HEK293 (cell line): ENCODE measurements at regions not wholly inside any gene's neighbourhood (a gene's known extent, or its start where the extent isn't known, plus 50 kb on each side); places are given as distances from the start of the nearest gene placed in this dataset.

Experiments
- ATF2 ChIP-seq: fragments of 450-650 bp; formaldehyde crosslinking; IDR thresholded peaks from 2 replicates; pipeline ENCODE4 v1.5.1; 2016; ENCODE audit warnings: missing biosample characterization, missing genetic modification characterization, low read depth
- CTCF ChIP-seq: fragments of 450-650 bp; formaldehyde crosslinking; IDR thresholded peaks from 2 replicates; pipeline ENCODE4 v1.5.1; 2016; ENCODE audit warnings: missing biosample characterization, missing genetic modification characterization
- SP2 ChIP-seq: fragments of 450-650 bp; formaldehyde crosslinking; IDR thresholded peaks from 2 replicates; pipeline ENCODE4 v1.5.1; 2016; ENCODE audit warnings: missing biosample characterization, missing genetic modification characterization
- SP3 ChIP-seq: fragments of 450-650 bp; formaldehyde crosslinking; IDR thresholded peaks from 2 replicates; pipeline ENCODE4 v1.5.1; 2016; ENCODE audit warnings: missing biosample characterization, missing genetic modification characterization
- ZBTB20 ChIP-seq: fragments of 450-650 bp; formaldehyde crosslinking; IDR thresholded peaks from 2 replicates; pipeline ENCODE4 v1.5.1; 2016; ENCODE audit warnings: missing biosample characterization, missing genetic modification characterization
- ZBTB21 ChIP-seq: fragments of 450-650 bp; formaldehyde crosslinking; IDR thresholded peaks from 2 replicates; pipeline ENCODE4 v1.5.1; 2017; ENCODE audit warnings: missing biosample characterization, missing genetic modification characterization
- ZNF16 ChIP-seq: fragments of 450-650 bp; formaldehyde crosslinking; IDR thresholded peaks from 2 replicates; pipeline ENCODE4 v1.5.1; 2016; ENCODE audit warnings: low read depth, missing biosample characterization, missing genetic modification characterization
- ZNF24 ChIP-seq: fragments of 450-650 bp; formaldehyde crosslinking; IDR thresholded peaks from 2 replicates; pipeline ENCODE4 v1.5.1; 2016; ENCODE audit warnings: missing biosample characterization, missing genetic modification characterization
- ZNF621 ChIP-seq: fragments of 450-650 bp; formaldehyde crosslinking; IDR thresholded peaks from 2 replicates; pipeline ENCODE4 v1.5.1; 2017; ENCODE audit warnings: missing biosample characterization, missing genetic modification characterization
- ZNF629 ChIP-seq: fragments of 450-650 bp; formaldehyde crosslinking; IDR thresholded peaks from 2 replicates; pipeline ENCODE4 v1.5.1; 2017; ENCODE audit warnings: missing biosample characterization, missing genetic modification characterization
- ZNF658 ChIP-seq: fragments of 450-650 bp; formaldehyde crosslinking; IDR thresholded peaks from 2 replicates; pipeline ENCODE4; 2016; ENCODE audit warnings: missing biosample characterization, missing genetic modification characterization
- ZNF707 ChIP-seq: fragments of 450-650 bp; formaldehyde crosslinking; IDR thresholded peaks from 2 replicates; pipeline ENCODE4 v1.5.1; 2016; ENCODE audit warnings: missing biosample characterization, missing genetic modification characterization
- ZNF777 ChIP-seq: fragments of 450-650 bp; formaldehyde crosslinking; IDR thresholded peaks from 2 replicates; pipeline ENCODE4 v1.5.1; 2017; ENCODE audit warnings: missing biosample characterization, missing genetic modification characterization, borderline replicate concordance

DNA sequence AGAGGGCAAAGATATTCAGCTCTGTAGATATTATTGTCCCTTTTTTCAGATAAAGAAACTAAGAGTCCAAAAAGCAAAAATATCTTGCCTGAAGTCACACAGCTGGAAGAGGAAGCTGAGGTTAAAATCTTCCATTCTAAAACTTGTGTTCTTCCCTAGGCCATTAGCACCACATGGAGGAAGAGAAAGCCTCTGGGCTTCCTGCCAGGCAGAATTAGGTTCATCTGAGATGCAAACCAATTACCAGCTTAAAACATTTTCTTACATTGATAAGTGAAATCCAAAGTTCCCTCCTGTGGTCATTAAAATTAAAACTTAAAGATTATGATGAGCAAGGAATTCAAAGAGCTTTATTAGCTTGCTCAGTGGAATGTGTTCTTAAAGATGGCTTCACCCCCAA lies 235.3 kb upstream of the SETMAR start:
- no peak for TF ChIP-seq ZNF707 (tag by site-specific recombination)
- TF ChIP-seq ZBTB20 (tag by site-specific recombination): no peak
- no peak for TF ChIP-seq CTCF (tag by site-specific recombination)
- no peak for TF ChIP-seq ZBTB21 (tag by site-specific recombination)
- TF ChIP-seq ZNF658 (tag by site-specific recombination): no peak
- TF ChIP-seq SP2 (tag by site-specific recombination): no peak
- no peak for TF ChIP-seq ZNF16 (tag by site-specific recombination)
- no peak for TF ChIP-seq ATF2
- TF ChIP-seq ZNF777: no peak
- no peak for TF ChIP-seq ZNF621 (tag by site-specific recombination)
- TF ChIP-seq ZNF629 (tag by site-specific recombination): no peak
- TF ChIP-seq ZNF24 (tag by site-specific recombination): no peak
- no peak for TF ChIP-seq SP3 (tag by site-specific recombination)
